Neuronal stem cell (in vitro differentiated cells): ENCODE measurements at regions not wholly inside any gene's neighbourhood (a gene's known extent, or its start where the extent isn't known, plus 50 kb on each side); places are given as distances from the start of the nearest gene placed in this dataset.

Source experiments
- DNase-seq: peaks from one replicate; pipeline ENCODE4 v3.0.0-alpha.2; 2013; ENCODE audit warnings: low spot score
- H2AFZ ChIP-seq: one replicate; pipeline ENCODE4 v1.6.1; 2013; ENCODE audit warnings: mild to moderate bottlenecking, low read length, inconsistent platforms
- H2AK5ac ChIP-seq: 2 replicates; pipeline ENCODE4 v1.6.1; 2013; ENCODE audit warnings: low read depth, mild to moderate bottlenecking, inconsistent platforms, low read length, moderate library complexity, mixed read lengths
- H2BK120ac ChIP-seq: 2 replicates; pipeline ENCODE4 v1.6.1; 2013; ENCODE audit warnings: low read depth, mild to moderate bottlenecking, inconsistent platforms, low read length, moderate library complexity, mixed read lengths
- H2BK12ac ChIP-seq: one replicate; pipeline ENCODE4 v1.6.1; 2013; ENCODE audit warnings: low read length, inconsistent platforms
- H2BK15ac ChIP-seq: 2 replicates; pipeline ENCODE4 v1.6.1; 2013; ENCODE audit warnings: mild to moderate bottlenecking, low read length, inconsistent platforms, mixed read lengths
- H2BK5ac ChIP-seq: one replicate; pipeline ENCODE4 v1.6.1; 2013; ENCODE audit warnings: inconsistent platforms, mild to moderate bottlenecking, low read length, moderate library complexity
- H3K14ac ChIP-seq: one replicate; pipeline ENCODE4 v1.6.1; 2013; ENCODE audit warnings: low read length, inconsistent platforms
- H3K18ac ChIP-seq: 2 replicates; pipeline ENCODE4 v1.6.1; 2013; ENCODE audit warnings: low read length, inconsistent platforms
- H3K23ac ChIP-seq: 2 replicates; pipeline ENCODE4 v1.6.1; 2013; ENCODE audit warnings: low read depth, mild to moderate bottlenecking, mixed read lengths, low read length, inconsistent platforms; ENCODE audit not compliant: poor library complexity
- H3K27ac ChIP-seq: replicated peaks from 3 replicates; pipeline ENCODE4 v1.5.1; 2013; ENCODE audit warnings: low read length, inconsistent platforms
- H3K27me3 ChIP-seq, 3 experiments: 2 replicates each; pipeline ENCODE4 v1.6.1; 2013; ENCODE audit warnings: low read length in 3 of 3, mild to moderate bottlenecking in 2 of 3, inconsistent platforms in 1 of 3, low read depth in 1 of 3, mixed read lengths in 1 of 3, moderate library complexity in 1 of 3; ENCODE audit not compliant: control insufficient read depth in 3 of 3, insufficient read depth in 3 of 3
- H3K36me3 ChIP-seq, 2 donors: replicated peaks in 1 of 2; 2 replicates each; pipeline ENCODE4 v1.6.1; 2013; ENCODE audit warnings: low read length in 2 of 2; ENCODE audit not compliant: control insufficient read depth in 2 of 2, insufficient read depth in 2 of 2
- H3K4ac ChIP-seq: 2 replicates; pipeline ENCODE4 v1.6.1; 2013; ENCODE audit warnings: inconsistent platforms, mild to moderate bottlenecking, low read length, moderate library complexity
- H3K4me1 ChIP-seq, 2 donors: 1 replicate in 1 of 2; 2 replicates in 1 of 2; pipeline ENCODE4 v1.6.1; 2013; ENCODE audit warnings: low read length in 2 of 2, low read depth in 1 of 2; ENCODE audit not compliant: control insufficient read depth in 2 of 2, insufficient read depth in 1 of 2
- H3K4me2 ChIP-seq: one replicate; pipeline ENCODE4 v1.6.1; 2013; ENCODE audit warnings: mild to moderate bottlenecking, low read length, inconsistent platforms; ENCODE audit not compliant: insufficient read depth, poor library complexity, severe bottlenecking
- H3K4me3 ChIP-seq, 2 donors: 2 replicates each; pipeline ENCODE4 v1.5.1; 2013; ENCODE audit warnings: low read length in 2 of 2, mild to moderate bottlenecking in 2 of 2, inconsistent platforms in 1 of 2, moderate library complexity in 1 of 2
- H3K79me1 ChIP-seq: one replicate; pipeline ENCODE4 v1.6.1; 2013; ENCODE audit warnings: low read depth, mild to moderate bottlenecking, inconsistent platforms, low read length, moderate library complexity
- H3K9ac ChIP-seq: one replicate; pipeline ENCODE4 v1.6.1; 2013; ENCODE audit warnings: mild to moderate bottlenecking, low read depth, low read length, inconsistent platforms; ENCODE audit not compliant: poor library complexity
- H3K9me3 ChIP-seq, 2 donors: replicated peaks in 1 of 2; 2 replicates each; pipeline versions ENCODE3 to v1.6.1; 2013; ENCODE audit warnings: low read length in 2 of 2, mild to moderate bottlenecking in 2 of 2, inconsistent platforms in 1 of 2, low read depth in 1 of 2, mixed read lengths in 1 of 2, moderate library complexity in 1 of 2; ENCODE audit not compliant: control insufficient read depth in 2 of 2, insufficient read depth in 1 of 2
- H4K8ac ChIP-seq: one replicate; pipeline ENCODE4 v1.6.1; 2013; ENCODE audit warnings: low read depth, mild to moderate bottlenecking, inconsistent platforms, low read length, moderate library complexity
- H4K91ac ChIP-seq: one replicate; pipeline ENCODE4 v1.6.1; 2013; ENCODE audit warnings: low read length, low read depth, mild to moderate bottlenecking, inconsistent platforms; ENCODE audit not compliant: poor library complexity
- WGBS, 2 donors: extraction: QIAGEN DNeasy Blood & Tissue Kit; methylation state at CpG; one replicate each; pipeline ENCODE4 v1.1.7; 2013; ENCODE audit warnings: missing lambda C conversion rate in 2 of 2, mixed read lengths in 1 of 2; ENCODE audit not compliant: insufficient read length in 2 of 2, insufficient replicate concordance in 1 of 2; ENCODE audit errors: extremely low coverage in 2 of 2; 5-methylcytosine and 5-hydroxymethylcytosine counted together

DNA sequence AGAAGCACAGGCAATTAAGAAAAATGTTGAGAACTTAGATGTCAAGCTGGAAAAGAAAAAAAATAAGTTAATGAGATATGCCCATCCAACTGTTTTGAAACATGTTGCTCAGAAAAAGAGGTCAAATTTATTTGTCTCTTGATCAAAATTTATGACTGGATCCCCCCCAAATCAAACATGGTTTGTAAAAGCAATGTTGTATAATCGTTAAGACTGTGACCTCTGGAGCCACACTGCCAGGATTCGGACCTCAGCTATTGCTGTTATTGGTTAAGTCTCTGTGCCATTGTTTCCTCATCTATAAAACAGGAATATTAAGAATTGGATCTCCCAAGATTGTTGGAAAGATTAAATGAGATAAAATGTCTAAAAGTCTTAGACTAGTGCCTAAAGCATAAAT is 51.9 kb upstream of the LRRK2 start:
- H3K36me3 ChIP-seq, result no peaks in the 10 kb centered on the region
- H2AFZ ChIP-seq, result no peak overlapping the region
- H3K9ac ChIP-seq, result no peak overlapping the region
- no peak overlapping the region for H3K23ac ChIP-seq
- no peak overlapping the region for H2BK15ac ChIP-seq
- no peak overlapping the region for H3K4me3 ChIP-seq
- no peak overlapping the region for H3K4me2 ChIP-seq
- no peak overlapping the region for H2BK12ac ChIP-seq
- WGBS, 2 donors, result no CpG with 5 or more reads among the region's 2 CpGs
- H3K27ac ChIP-seq, result no peak overlapping the region
- H3K4me1 ChIP-seq, result no peaks in the 10 kb centered on the region
- H2AK5ac ChIP-seq, result no peak overlapping the region
- no peak overlapping the region for H3K4ac ChIP-seq
- H4K91ac ChIP-seq, result no peak overlapping the region
- H3K27me3 ChIP-seq, result no peaks in the 10 kb centered on the region
- H4K8ac ChIP-seq, result no peak overlapping the region
- H3K79me1 ChIP-seq, result no peaks in the 10 kb centered on the region
- no peak for DNase-seq
- no peak overlapping the region for H3K14ac ChIP-seq
- H2BK120ac ChIP-seq, result no peak overlapping the region
- H3K9me3 ChIP-seq, result no peaks in the 10 kb centered on the region
- H2BK5ac ChIP-seq, result no peak overlapping the region
- H3K18ac ChIP-seq, result no peak overlapping the region

DNA sequence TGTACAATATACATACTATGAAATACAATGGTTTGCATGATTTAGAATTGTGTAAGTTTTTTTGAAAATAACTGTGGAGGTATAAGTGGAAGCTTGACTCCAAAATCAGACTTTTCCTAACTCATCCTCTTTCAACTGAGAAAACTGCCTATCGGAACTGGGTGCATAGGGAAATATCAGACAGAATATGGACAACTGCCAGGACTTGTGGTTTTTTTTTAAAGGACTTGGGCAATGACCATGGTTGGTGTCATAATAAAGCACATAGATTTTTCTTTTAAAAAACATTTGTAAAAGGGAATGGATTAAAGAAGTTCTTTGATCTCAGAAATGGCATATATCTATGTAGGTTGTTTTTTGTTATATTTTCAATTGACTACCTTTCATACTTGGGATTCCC is 53.3 kb upstream of the LRRK2 start:
- no peak overlapping the region for H2AFZ ChIP-seq
- H4K91ac ChIP-seq, result no peak overlapping the region
- no peak overlapping the region for H2BK12ac ChIP-seq
- H3K4ac ChIP-seq, result no peak overlapping the region
- no peak for DNase-seq
- H3K23ac ChIP-seq, result no peak overlapping the region
- no peak overlapping the region for H2AK5ac ChIP-seq
- no peak overlapping the region for H4K8ac ChIP-seq
- no CpG with 5 or more reads among the region's 1 CpG for WGBS, 2 donors
- H3K9ac ChIP-seq, result no peak overlapping the region
- no peaks in the 10 kb centered on the region for H3K79me1 ChIP-seq
- H3K4me3 ChIP-seq, result no peak overlapping the region
- H2BK120ac ChIP-seq, result no peak overlapping the region
- H3K4me1 ChIP-seq, result no peaks in the 10 kb centered on the region
- no peak overlapping the region for H3K18ac ChIP-seq
- no peak overlapping the region for H2BK15ac ChIP-seq
- H3K36me3 ChIP-seq, result no peaks in the 10 kb centered on the region
- H3K9me3 ChIP-seq, result no peaks in the 10 kb centered on the region
- no peak overlapping the region for H3K14ac ChIP-seq
- no peak overlapping the region for H2BK5ac ChIP-seq
- no peaks in the 10 kb centered on the region for H3K27me3 ChIP-seq
- no peak overlapping the region for H3K27ac ChIP-seq
- no peak overlapping the region for H3K4me2 ChIP-seq

DNA sequence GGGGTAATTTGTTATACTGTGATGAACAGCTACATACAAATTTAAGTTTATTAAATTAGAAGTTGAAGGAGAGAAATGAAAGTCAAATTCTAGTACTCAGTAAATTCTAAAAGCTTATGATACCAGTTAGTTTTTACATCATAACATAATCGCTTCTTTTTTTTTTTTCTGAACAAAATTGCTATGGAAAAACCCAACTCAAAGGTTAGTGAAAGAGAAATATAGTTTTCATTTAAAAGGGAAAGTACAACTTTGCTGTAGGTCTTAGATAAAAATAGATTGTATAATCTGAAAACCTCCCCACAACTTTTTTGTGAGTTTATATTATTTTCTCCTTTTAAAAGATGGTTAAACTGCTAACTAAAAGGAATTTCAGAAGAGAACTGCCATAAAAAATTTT is 53.7 kb upstream of the LRRK2 start:
- Histone ChIP-seq H3K4me1 (no peaks in the 10 kb centered on the region), H2BK5ac (no peak overlapping the region), H4K8ac (no peak overlapping the region), H3K9ac (no peak overlapping the region), H3K23ac (no peak overlapping the region), H3K18ac (no peak overlapping the region), H3K36me3 (no peaks in the 10 kb centered on the region), H3K27me3 (no peaks in the 10 kb centered on the region), H3K14ac (no peak overlapping the region), H2BK120ac (no peak overlapping the region), H2BK12ac (no peak overlapping the region), H3K4me3 (no peak overlapping the region), H4K91ac (no peak overlapping the region), H2AK5ac (no peak overlapping the region), H2AFZ (no peak overlapping the region), H3K4me2 (no peak overlapping the region), H3K79me1 (no peaks in the 10 kb centered on the region), H3K4ac (no peak overlapping the region), H2BK15ac (no peak overlapping the region), H3K9me3 (no peaks in the 10 kb centered on the region), H3K27ac (no peak overlapping the region)
- WGBS, 2 donors, result no CpG with 5 or more reads among the region's 1 CpG
- DNase-seq, result no peak

DNA sequence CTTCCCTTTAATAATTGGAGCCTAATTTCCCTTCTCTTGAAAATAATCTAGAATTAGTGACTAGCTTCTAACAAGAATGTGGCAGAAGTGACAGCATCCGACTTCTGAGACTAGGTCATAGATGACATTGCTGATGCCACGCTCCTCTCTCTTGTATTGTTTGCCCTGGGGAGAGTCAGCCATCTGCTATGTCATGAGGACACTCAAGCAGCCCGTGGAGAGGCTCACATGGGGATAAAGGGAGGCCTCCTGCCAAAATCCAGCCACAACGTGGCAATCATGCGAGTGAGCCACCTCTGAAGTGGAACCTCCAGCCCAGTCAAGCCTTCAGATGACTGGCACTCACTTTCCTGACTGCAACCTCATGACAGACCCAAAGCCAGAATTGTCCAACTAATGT is 54.2 kb upstream of the LRRK2 start:
- no peak overlapping the region for H3K14ac ChIP-seq
- no peak overlapping the region for H2BK5ac ChIP-seq
- H4K91ac ChIP-seq, result no peak overlapping the region
- no CpG with 5 or more reads among the region's 5 CpGs for WGBS, 2 donors
- no peak overlapping the region for H3K27ac ChIP-seq
- no peaks in the 10 kb centered on the region for H3K79me1 ChIP-seq
- no peak for DNase-seq
- no peaks in the 10 kb centered on the region for H3K4me1 ChIP-seq
- H3K23ac ChIP-seq, result no peak overlapping the region
- H3K4me2 ChIP-seq, result no peak overlapping the region
- H4K8ac ChIP-seq, result no peak overlapping the region
- H3K4me3 ChIP-seq, result no peak overlapping the region
- no peaks in the 10 kb centered on the region for H3K9me3 ChIP-seq
- no peaks in the 10 kb centered on the region for H3K36me3 ChIP-seq
- no peak overlapping the region for H3K4ac ChIP-seq
- peak overlapping the region; percentile 22 for H2AFZ ChIP-seq
- no peaks in the 10 kb centered on the region for H3K27me3 ChIP-seq
- no peak overlapping the region for H2BK12ac ChIP-seq
- no peak overlapping the region for H3K18ac ChIP-seq
- H2BK120ac ChIP-seq, result no peak overlapping the region
- no peak overlapping the region for H2AK5ac ChIP-seq
- H2BK15ac ChIP-seq, result no peak overlapping the region
- H3K9ac ChIP-seq, result no peak overlapping the region
